IMR-90 (cell line): ENCODE measurements at regions not wholly inside any gene's neighbourhood (a gene's known extent, or its start where the extent isn't known, plus 50 kb on each side); places are given as distances from the start of the nearest gene placed in this dataset.

Experiments
- ATAC-seq: fragments of 200-7000 bp; cut with Tn5 transposase; 2 replicates; pipeline ENCODE4 v1.9.1; 2020; ENCODE audit warnings: low read depth, mild to moderate bottlenecking, moderate library complexity
- BruUV-seq: library from RNA; stranded (reverse); fragments of 400-500 nt; replicated peaks from 2 replicates; lab custom pipeline; 2021; lab: Mats Ljungman, UMichigan
- CTCF ChIA-PET: fragments of 300-600 bp; formaldehyde crosslinking; extraction: SDS; loops from one replicate; lab custom pipeline; 2021; ENCODE audit warnings: antibody characterized with exemption; lab: Yijun Ruan, JAX
- POLR2A ChIA-PET: fragments of 300-600 bp; sonication (Branson Sonifier 250); formaldehyde crosslinking; loops from one replicate; lab custom pipeline; 2022; ENCODE audit warnings: antibody characterized with exemption; ENCODE audit not compliant: unreplicated experiment; lab: Charles Lee
- DNase-seq: peaks from one replicate; pipeline ENCODE4 v3.0.0; 2013
- H2AFZ ChIP-seq: replicated peaks from 2 replicates; pipeline ENCODE3; 2013; ENCODE audit warnings: low read length, mild to moderate bottlenecking; ENCODE audit not compliant: poor library complexity
- H2AK5ac ChIP-seq: 2 replicates; pipeline ENCODE4 v1.6.1; 2013; ENCODE audit warnings: low read depth, low read length, inconsistent platforms
- H2AK9ac ChIP-seq: replicated peaks from 2 replicates; pipeline ENCODE3; 2013; ENCODE audit warnings: mild to moderate bottlenecking, low read depth, low read length, moderate library complexity; ENCODE audit not compliant: poor library complexity
- H2BK120ac ChIP-seq: 2 replicates; pipeline ENCODE4 v1.6.1; 2013; ENCODE audit warnings: low read depth, low read length, inconsistent platforms
- H2BK15ac ChIP-seq: 3 replicates; pipeline ENCODE4 v1.6.1; 2013; ENCODE audit warnings: low read depth, low read length, inconsistent platforms
- H2BK20ac ChIP-seq: 2 replicates; pipeline ENCODE4 v1.6.1; 2013; ENCODE audit warnings: low read depth, mild to moderate bottlenecking, inconsistent platforms, low read length, moderate library complexity
- H2BK5ac ChIP-seq: 2 replicates; pipeline ENCODE4 v1.6.1; 2013; ENCODE audit warnings: mild to moderate bottlenecking, low read depth, low read length, inconsistent platforms; ENCODE audit not compliant: poor library complexity, severe bottlenecking
- H3K14ac ChIP-seq: replicated peaks from 2 replicates; pipeline ENCODE4 v1.6.1; 2013; ENCODE audit warnings: low read depth, low read length, inconsistent platforms
- H3K18ac ChIP-seq: 2 replicates; pipeline ENCODE4 v1.6.1; 2013; ENCODE audit warnings: low read depth, low read length, control low read depth
- H3K23ac ChIP-seq: 2 replicates; pipeline ENCODE4 v1.6.1; 2013; ENCODE audit warnings: low read depth, low read length, inconsistent platforms
- H3K27ac ChIP-seq: 2 replicates; pipeline ENCODE4 v1.5.1; 2013; ENCODE audit warnings: mild to moderate bottlenecking, control low read depth, low read length; ENCODE audit not compliant: insufficient read depth
- H3K27me3 ChIP-seq: 2 replicates; pipeline ENCODE4 v1.6.1; 2013; ENCODE audit warnings: low read length; ENCODE audit not compliant: control insufficient read depth, insufficient read depth
- H3K36me3 ChIP-seq: 2 replicates; pipeline ENCODE4 v1.6.1; 2013; ENCODE audit warnings: low read length, mixed read lengths; ENCODE audit not compliant: control insufficient read depth, insufficient read depth
- H3K4ac ChIP-seq: 2 replicates; pipeline ENCODE4 v1.6.1; 2013; ENCODE audit warnings: low read depth, low read length, inconsistent platforms
- H3K4me1 ChIP-seq: 2 replicates; pipeline ENCODE4 v1.6.1; 2013; ENCODE audit warnings: low read length, mixed read lengths; ENCODE audit not compliant: control insufficient read depth, insufficient read depth
- H3K4me2 ChIP-seq: 2 replicates; pipeline ENCODE4 v1.6.1; 2013; ENCODE audit warnings: low read depth, mild to moderate bottlenecking, control low read depth, low read length, moderate library complexity
- H3K4me3 ChIP-seq: 2 replicates; pipeline ENCODE4 v1.5.1; 2013; ENCODE audit warnings: low read depth, mild to moderate bottlenecking, control low read depth, low read length, moderate library complexity; ENCODE audit not compliant: insufficient read depth
- H3K56ac ChIP-seq: 2 replicates; pipeline ENCODE4 v1.6.1; 2013; ENCODE audit warnings: low read length, inconsistent platforms; ENCODE audit not compliant: insufficient read depth; ENCODE audit errors: extremely low read depth
- H3K79me1 ChIP-seq, 2 experiments: 2 replicates each; pipeline ENCODE4 v1.6.1; 2013; ENCODE audit warnings: low read length in 2 of 2, inconsistent platforms in 1 of 2, low read depth in 1 of 2
- H3K9ac ChIP-seq: 2 replicates; pipeline ENCODE4 v1.6.1; 2013; ENCODE audit warnings: low read depth, low read length, control low read depth
- H3K9me1 ChIP-seq: 2 replicates; pipeline ENCODE4 v1.6.1; 2013; ENCODE audit warnings: low read length, inconsistent platforms; ENCODE audit not compliant: insufficient read depth
- H3K9me3 ChIP-seq: 2 replicates; pipeline ENCODE4 v1.6.1; 2013; ENCODE audit warnings: low read length; ENCODE audit not compliant: control insufficient read depth, insufficient read depth
- H4K20me1 ChIP-seq: 2 replicates; pipeline ENCODE4 v1.6.1; 2013; ENCODE audit warnings: low read length, inconsistent platforms; ENCODE audit not compliant: insufficient read depth
- H4K5ac ChIP-seq: 2 replicates; pipeline ENCODE4 v1.6.1; 2013; ENCODE audit warnings: mild to moderate bottlenecking, low read depth, low read length, control low read depth
- H4K8ac ChIP-seq, 2 experiments: 2 replicates each; pipeline ENCODE4 v1.6.1; 2013; ENCODE audit warnings: low read depth in 2 of 2, low read length in 2 of 2, control low read depth in 1 of 2, inconsistent platforms in 1 of 2
- H4K91ac ChIP-seq: 2 replicates; pipeline ENCODE4 v1.6.1; 2013; ENCODE audit warnings: low read depth, low read length, inconsistent platforms; ENCODE audit not compliant: insufficient read depth
- CEBPB ChIP-seq: IDR thresholded peaks from 2 replicates; pipeline ENCODE4 v1.6.1; 2012; ENCODE audit warnings: low read depth, low read length, improper control_type of control experiment
- ELK1 ChIP-seq: fragments of 150-350 bp; IDR thresholded peaks from 2 replicates; pipeline ENCODE4 v1.6.1; 2016; ENCODE audit warnings: low read depth, mild to moderate bottlenecking, low read length, moderate library complexity, borderline replicate concordance
- USF2 ChIP-seq: fragments of 150-350 bp; IDR thresholded peaks from 2 replicates; pipeline ENCODE4 v1.6.1; 2017; ENCODE audit warnings: mild to moderate bottlenecking, antibody characterized with exemption, low read length, low read depth
- WGBS, 2 experiments: methylation state at CpG; one replicate each; pipeline versions ENCODE4 v1.1.5 to v1.1.7; 2013; ENCODE audit warnings: missing lambda C conversion rate in 2 of 2; ENCODE audit not compliant: insufficient read length in 1 of 2; ENCODE audit errors: extremely low coverage in 2 of 2; 5-methylcytosine and 5-hydroxymethylcytosine counted together
- dilution Hi-C: fragments of 300-500 bp; cut with HindIII; formaldehyde crosslinking; loops from one replicate; pipeline ENCODE4 v1.14.3; 2018; ENCODE audit warnings: low sequenced_read_pairs; ENCODE audit not compliant: unreplicated experiment
- in situ Hi-C: fragments of 300-500 bp; cut with MboI; formaldehyde crosslinking; loops from 3 replicates; pipeline ENCODE4 v1.14.3; 2019; ENCODE audit warnings: low sequenced_read_pairs, inconsistent platforms, mixed read lengths
- intact Hi-C: fragments of 100-400 bp; cut with micrococcal nuclease; formaldehyde crosslinking; loops from 2 replicates; pipeline ENCODE4 v1.10.0; 2022

- Histone ChIP-seq H4K5ac (no peak overlapping the region), H3K4me1 (no peaks in the 10 kb centered on the region), H2AFZ (no peak overlapping the region), H3K9me3 (no peaks in the 10 kb centered on the region), H2BK120ac (no peak overlapping the region), H2AK9ac (no peak overlapping the region), H3K9ac (no peak overlapping the region), H4K91ac (no peak overlapping the region), H2BK5ac (no peak overlapping the region), H2BK20ac (no peak overlapping the region), H3K79me1 (no peaks in the 10 kb centered on the region), H3K23ac (no peak overlapping the region), H3K4me3 (no peak overlapping the region), H3K14ac (no peak overlapping the region), H3K56ac (no peak overlapping the region), H3K4ac (no peak overlapping the region), H3K9me1 (no peaks in the 10 kb centered on the region), H2AK5ac (no peak overlapping the region), H3K27ac (no peak overlapping the region), H3K27me3 (no peaks in the 10 kb centered on the region), H2BK15ac (no peak overlapping the region), H3K36me3 (no peaks in the 10 kb centered on the region), H3K18ac (no peak overlapping the region), H4K20me1 (no peaks in the 10 kb centered on the region), H4K8ac (no peak overlapping the region), H3K4me2 (no peak overlapping the region)
- no peak for ATAC-seq
- BruUV-seq = no TSS peak
- intact Hi-C loops = no loop called here
- no CpG with 5 or more reads among the region's 2 CpGs for WGBS, 2 experiments
- POLR2A ChIA-PET = no interaction called here
- in situ Hi-C loops = no loop called here
- CTCF ChIA-PET = interaction anchor here (1.4 kb wide), 2 partner anchors 11 to 16 kb away, joined by 3 to 4 read pairs; no protein-coding TSS in a partner anchor
- TF ChIP-seq CEBPB (no peak), USF2 (no peak), ELK1 (no peak)
- dilution Hi-C loops = no loop called here
- no peak for DNase-seq
Observed at GRCh38 chr4:101418466-101418865, 71.1 kb upstream of the PPP3CA start.
